NCI-H510A (cell line): ENCODE measurements at regions not wholly inside any gene's neighbourhood (a gene's known extent, or its start where the extent isn't known, plus 50 kb on each side); places are given as distances from the start of the nearest gene placed in this dataset.

ENCODE experiments used
- DNase-seq: peaks from one replicate; lab custom pipeline; 2025; lab: John Stamatoyannopoulos, UW

DNA sequence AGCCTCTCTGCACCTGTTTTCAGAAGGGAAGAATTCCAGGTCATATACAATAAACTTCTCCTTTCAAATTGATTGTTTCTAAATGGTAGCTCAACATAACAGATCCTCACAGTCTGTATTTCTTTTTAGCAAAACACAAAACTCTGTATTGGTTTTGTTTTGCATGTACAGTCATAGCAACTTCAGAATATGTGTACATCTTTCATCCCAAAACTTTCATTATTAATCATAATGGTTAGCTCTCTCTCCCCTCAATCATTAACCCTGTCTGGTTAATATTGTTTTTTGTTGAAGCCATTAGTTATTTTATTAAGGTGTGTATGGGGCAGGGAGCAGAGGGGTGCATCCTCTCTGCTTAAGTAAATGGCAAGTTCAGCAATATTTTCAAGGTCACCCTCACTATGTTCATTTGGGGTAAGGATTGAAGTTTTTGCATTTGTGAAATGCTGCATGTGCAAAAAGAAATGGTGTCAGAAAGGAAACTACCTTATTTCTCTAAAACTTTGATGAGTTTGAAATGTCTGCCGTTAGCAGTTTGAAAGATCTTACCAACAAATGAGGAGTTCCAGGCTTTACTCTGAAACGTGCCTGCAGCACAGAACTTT, 136.8 kb upstream of the BTBD3 start:
- DNase-seq: no peak

DNA sequence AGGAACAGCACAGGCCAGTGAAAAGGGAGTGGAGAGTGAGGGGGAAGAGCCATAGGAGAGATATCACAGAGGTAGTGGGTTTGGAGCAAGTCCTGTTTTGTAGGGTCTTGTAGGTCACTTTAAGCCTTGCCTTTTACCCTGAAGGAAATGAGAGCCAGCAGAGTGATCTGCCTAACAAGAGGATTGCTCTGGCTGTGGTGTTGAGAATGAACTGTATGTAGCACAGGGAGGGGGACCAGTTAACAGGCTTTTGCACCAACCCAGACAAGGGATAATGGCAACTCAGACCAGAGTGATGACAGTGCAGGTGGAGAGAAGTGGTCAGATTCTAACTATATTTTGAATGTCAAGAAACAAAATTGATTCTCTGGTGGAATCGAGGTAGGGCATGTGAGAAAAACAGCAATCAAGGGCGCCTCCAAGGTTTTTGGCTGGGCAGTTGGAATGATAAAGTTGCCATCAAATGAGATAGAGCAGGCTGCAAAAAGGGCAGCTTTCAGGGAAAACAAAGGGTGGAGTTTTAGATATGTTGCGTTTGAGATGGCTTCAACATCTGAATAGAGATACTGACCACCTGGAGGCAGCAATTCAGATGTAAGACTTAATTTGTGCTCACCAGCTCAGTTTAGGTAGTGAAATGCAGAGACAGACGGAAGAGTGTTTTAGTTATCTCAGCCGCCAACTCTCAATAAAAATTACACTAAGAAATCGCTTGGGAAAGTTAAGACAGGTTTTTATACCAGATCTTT, 134.4 kb upstream of the BTBD3 start:
- no peak for DNase-seq

DNA sequence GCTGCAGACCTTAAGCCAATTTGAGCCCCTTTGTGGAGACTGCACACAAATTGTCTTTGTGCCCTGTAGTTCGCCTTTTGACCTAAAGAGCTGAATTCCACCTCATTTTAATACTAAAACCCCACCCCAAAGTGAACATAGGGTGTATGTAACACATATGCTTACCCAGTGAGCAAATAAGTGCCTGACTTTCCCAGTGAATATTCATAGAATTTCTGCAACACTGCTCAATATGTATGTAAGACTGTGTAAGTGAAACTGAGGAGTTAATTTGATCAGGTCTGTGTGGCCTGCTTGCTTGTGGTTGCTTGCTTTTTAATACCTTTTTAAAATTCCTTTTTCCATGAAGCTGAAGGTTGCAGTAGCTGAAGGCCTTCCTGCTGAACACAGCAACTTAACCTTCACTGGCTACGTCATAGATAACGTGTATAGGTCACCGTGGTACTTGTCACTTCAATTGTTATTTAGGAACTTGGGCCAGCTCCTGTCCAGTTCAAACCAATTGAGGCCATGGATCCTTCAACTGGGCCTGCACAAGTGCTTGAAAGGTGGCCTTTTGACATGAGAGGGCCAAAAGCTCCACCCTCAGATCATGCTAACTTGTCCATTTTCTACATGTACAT, 131.7 kb upstream of the BTBD3 start:
- DNase-seq: no peak

DNA sequence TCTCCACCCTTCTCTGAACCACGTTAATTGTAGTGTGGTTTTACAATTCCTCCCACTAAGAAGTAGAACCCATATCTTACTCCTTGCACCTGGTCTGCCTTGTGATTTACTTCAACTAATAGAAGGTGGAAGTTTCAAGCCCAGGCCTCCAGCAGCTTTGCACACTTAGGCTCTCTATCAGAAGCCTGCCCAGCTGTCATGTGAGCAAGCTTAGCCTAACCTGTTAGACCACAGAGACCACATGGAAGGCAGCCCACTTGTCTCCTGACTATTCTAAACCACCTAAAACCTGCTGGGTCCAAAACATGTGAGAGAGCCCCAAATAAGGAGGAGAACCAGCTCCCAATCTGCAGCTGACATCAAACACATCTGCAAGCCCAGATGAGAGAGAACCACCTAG, 127.6 kb upstream of the BTBD3 start:
- DNase-seq: no peak

DNA sequence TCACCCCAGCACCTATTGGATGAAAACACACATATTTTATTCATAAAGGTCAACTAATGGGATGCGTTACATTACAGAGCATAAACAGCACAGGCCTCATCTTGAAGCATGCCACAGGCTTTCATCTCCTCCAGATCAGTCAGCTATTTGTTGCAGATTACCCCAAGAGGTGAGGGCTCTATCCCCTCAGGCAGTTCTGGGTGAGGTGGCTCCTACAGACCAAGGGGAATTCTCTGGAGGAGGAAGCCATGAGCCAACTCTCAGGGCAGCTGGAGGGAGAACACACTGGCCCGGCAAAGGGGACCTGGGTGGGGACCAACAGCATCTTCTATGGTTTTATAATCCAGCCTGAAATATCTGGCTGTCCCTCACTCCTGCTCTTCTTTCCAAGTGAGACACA, 126.4 kb upstream of the BTBD3 start:
- no peak for DNase-seq

DNA sequence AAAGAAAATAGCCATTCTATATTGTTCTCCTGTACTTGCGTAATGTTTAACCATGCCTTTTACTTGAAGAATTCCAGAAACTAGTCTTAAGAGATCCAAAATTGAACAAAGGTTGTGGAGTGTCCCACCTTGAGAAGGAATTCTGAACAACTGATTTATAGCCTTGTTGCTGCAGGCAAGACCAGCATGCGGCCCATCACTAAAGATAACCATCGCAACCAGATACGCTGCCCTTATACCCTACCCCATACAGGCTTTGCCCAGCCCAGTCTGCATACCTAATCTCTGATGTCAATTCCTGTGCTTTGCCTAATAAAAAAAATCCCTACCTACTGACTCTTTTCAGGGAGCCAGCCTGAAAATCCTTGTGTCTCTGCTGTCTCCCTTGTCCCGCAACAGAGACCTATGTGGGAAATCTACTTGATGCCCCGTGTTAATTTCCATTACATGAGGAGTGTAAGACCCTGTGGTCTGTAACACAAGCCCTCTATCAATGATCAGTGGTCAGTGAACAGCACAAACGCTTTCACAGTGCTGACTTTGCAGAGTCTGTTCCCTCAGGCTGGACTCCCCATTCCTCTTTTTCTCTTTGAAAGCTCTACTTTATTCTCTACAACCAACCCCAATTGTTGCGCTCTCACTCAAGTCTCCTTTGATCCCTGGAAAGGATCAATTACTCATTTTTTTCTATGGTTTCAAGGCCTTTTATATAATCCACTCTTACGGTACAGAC, 125.7 kb upstream of the BTBD3 start:
- DNase-seq: no peak

DNA sequence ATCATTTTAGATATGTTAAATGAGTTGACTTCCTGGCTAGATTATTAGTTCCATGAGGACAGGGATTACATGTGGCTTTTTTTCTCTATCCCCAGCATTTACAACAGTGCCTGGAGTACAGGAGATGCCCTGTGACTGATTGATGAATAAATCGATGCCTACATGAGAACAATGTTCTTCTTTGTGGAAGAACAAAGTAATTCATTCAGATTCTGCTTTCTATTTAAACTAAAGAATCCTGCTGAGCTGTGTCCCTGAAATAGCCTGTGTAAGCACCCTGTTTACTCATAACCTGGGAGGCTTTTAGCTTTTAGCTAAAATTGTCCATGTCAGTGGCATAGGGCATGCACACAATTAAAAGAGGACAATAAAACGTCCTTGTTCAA, 125.1 kb upstream of the BTBD3 start:
- DNase-seq: no peak

DNA sequence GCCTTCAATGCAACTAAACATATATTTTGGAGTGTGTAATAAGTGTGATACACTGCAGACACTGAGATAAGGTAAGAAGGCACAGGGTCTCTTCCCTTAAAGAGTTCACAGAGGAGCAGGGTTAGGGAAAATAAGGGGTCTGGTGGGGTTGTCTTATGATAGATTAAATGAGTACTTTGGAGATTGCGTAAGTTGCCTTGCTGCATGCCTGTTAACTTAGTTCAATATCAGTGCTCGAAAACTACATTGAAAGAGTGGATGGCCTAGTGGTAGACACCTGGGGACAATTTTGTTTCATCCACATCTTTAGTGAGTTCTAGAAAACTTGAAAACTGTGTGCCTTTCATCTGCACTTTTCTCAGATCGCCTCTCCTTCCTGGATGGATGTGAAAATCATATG, 123.2 kb upstream of the BTBD3 start:
- no peak for DNase-seq

DNA sequence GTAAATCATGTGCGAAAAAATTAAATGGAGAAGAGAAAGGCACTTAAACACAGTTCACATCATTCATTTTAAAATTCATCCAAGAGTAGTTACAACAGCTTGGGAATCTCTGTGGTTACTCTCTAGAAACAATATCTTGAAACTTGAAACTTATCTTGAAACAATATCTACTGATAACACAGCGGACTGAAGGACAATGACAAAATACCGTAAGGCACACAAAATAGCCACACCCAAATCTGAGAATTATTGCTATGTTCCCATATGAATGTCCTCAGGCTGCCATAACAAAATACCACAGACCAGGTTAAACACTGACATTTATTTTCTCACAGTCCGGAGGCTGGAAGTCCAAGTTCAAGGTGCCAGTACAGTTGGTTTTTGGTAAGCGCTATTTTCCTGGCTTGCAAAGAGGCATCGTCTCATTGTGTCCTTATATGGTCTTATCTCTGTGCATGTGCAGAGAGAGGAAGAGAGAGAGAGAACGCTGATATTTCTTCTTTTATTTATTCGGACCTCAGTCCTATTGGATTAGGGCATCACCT, 122.5 kb upstream of the BTBD3 start:
- DNase-seq: no peak

DNA sequence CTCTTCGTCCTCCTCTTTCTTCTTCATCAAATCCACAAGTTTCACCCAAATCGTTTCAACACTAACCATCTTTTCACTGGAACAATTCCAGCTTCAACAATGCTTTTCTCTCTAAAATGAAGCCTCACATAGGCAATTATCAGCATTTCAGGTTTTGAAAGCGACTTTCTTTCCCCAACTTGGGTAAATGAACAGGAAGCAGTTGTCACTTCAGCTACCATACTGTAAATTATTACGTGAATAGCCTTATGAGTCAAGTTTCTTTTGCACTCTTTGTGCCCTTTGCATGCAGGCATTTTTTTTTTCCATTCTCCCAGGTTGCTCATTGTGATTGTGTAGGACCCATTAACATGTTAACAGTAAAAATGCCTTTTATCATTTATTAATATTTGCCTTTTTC, 121.7 kb upstream of the BTBD3 start:
- no peak for DNase-seq

DNA sequence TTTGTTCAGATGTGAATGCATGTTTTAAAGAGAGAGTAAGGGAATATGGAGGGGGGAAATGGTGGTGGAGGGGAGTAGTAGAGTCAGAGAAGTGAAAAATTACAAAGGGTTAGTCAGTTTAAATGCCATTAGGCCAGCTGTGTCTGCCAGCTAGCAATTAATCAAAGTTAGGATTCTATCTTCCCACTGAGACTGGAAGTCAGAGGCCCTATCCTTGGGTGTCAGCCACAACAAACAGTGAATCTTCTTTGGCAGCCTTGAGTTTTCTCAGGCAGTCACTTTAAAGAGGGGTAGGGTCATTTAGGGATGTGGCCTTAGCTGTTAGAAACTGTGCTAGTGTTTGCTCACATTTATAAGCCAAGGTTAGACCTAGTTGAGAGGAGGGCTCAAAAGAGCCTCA, 120.5 kb upstream of the BTBD3 start:
- DNase-seq: no peak

DNA sequence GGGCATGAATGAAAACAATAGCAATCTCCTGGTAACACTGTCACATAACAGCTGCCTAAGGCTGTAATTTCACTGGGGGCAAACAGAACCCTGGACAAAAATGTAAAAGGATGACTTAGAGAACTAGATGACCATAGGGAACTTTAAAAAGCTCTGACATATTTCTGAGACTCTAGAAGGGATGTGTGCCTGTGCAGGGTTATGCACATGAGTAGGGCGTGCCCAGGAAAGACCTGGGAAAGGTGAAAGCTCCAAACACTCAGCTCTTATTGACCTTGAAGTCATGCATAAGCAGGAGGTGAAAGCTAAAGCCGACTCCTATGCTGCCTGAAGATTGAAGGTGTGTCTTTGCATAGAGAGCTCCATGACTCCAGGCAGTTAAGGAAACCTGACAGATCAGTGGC, 118.4 kb upstream of the BTBD3 start:
- DNase-seq: no peak

DNA sequence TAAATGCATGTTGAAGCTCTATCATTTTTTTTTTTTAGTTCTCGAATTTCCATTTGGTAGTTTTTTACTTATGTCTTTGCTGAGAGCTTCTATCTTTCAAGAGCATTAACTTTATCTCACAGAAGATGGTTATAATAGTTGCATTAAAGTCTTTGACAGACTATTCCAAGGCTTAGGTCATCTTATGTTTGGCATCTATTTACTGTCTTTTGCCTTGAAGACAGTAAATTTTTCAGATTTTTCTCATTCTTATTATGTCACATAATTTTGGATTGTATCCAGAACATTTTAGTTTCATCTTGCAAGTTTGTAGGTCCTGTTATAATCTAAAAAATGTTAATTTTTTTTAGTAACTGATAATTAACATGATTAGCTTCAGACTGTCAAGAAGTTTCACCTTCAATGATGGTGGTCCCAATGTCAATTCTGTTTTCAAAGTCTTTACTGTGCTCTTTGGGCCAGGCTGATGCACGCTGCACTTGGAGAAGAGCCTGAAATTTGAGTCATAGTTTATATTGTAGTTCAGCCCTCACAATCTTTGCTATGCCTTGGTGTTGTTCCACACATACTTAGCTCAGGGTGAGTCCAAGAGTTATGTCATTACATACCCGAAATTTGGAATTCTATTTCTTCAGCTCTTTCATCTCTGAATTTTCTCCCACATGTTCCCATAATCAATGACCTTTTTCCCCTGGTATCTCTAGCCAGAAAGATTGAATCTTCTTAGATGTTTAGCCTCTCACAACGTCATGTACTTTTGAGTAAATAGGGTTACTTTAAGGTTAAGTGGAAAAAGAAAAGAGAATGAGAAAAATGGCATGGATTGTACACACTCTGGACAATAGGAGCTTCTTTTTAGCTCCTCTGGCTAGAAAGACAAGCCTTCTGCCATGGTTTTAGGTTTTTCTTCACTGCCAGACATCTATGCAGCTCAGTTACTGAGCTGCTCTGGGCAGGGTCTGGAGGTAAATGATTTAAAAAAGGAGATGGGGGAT, 110.3 kb upstream of the BTBD3 start:
- DNase-seq: no peak

DNA sequence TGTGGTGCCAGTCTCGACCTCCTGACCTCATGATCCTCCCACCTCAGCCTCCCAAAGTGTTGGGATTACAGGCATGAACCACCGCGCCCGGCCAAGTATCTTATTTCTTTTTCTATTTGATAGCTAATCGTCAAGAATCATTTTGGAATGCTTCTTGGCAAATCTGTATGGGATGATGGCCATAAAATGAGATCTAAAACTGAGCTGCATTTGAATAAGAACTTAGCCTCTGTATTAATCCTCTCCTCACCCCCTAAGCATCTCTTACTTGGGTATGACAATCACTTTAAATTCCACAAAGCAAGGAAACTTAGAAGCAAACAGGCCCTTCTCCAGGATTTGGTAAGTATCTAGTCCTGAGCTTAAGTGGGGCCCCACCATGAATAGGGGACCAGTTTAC, 108.9 kb upstream of the BTBD3 start:
- DNase-seq: no peak

DNA sequence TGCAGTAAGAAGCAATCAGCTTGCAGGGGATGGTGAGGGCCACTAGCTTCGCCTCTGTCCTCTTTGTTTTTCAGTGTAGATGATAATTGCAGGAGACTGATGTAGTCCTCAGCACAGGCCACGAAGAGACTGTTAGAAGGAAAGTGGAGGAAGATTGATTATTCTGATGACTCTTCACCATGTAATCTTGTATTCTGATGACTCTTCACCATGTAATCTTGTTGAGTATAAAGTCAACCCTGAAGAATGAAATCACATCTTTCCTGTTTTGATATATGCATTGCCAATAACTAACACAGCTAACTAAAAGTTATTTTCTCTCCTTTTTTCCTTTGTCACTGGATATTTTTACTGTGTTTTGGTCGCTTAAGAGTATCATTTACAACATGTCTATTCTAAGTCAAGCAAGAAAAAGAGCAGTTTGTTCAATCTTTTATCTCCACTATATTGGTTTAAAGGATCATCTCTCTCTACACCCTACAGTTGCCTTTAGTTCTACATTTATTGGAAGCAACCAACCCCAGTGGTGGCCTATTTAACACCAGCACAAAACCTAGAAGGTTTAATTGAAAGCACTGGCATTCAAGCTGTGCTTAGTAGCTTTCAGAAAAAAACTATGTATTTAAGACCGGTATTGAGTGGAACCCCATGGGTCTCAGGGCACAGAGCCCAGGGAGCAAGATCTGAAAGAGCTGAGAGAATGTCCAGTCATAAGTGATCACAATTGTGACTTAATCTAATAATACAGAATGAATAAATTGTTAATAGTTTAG, 107.2 kb upstream of the BTBD3 start:
- DNase-seq: no peak

DNA sequence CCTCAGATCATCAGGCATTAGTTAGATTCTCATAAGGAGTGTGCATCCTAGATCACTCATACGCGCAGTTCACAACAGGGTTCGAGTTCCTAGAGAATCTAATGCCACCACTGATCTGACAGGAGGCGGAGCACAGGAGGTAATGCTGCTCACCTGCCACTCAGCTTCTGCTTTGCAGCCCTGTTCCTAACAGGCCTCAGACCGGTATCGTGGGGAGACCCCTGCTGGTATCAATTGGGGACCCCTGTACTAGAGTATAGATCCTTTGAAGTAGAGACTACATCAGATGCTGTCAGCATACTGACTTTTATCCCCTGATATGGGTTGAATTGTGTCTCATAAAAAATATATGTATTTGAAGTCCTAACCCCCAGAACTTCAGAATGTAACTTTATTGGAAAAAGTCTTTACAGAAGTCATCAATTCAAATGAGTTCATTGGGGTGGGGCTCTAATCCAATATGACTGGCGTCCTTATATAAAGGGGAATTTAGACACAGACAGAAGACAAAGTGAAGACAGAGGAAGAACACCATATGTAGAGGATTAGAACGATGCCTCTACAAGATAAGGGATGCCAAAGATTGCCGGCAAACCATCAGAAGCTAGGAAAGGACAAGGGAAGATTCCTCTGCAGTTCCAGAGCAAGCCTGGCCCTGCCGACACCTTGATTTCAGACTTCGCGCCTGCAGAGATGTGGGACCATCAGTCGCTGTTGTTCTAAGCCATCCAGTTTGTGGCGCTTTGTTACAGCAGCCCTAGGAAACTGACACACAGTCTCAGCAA, 104.4 kb upstream of the BTBD3 start:
- no peak for DNase-seq

DNA sequence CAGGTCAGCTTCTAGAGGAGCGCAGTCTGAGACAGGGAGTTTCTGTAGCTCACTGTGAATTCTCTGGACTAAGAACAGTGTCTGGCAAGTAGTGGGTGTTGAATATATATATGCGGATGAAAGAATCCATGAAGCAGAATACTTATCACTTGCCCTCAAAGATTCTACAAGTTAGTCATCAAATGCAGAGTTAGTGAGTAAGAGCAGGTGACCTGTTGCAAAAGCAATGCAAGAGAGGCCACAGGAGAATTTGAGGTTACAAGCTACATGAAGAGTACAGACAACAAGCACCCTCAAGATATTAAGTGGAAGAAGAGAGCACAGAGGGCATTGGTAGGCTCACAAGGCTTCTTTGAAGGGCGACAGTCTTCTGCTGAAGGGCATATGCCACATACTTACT, 103.4 kb upstream of the BTBD3 start:
- no peak for DNase-seq

DNA sequence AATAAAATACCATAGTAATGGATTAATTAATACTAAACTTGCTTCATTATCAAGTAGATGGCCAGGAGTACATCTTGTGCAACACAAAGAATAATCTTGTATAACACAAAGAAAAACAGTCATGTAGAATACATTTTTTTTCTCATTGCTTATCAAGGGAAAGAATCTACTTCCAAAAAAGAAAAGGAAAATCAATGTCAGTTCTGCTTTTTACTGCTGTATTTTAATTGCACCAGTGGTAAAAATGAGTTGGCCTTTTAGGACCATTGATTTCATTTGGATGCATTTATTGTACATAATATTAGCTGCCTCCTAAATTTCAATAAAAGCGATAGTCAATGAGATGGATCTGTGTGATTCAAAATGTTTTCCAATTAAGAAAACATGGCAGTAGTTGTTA, 96.9 kb upstream of the BTBD3 start:
- DNase-seq: no peak

DNA sequence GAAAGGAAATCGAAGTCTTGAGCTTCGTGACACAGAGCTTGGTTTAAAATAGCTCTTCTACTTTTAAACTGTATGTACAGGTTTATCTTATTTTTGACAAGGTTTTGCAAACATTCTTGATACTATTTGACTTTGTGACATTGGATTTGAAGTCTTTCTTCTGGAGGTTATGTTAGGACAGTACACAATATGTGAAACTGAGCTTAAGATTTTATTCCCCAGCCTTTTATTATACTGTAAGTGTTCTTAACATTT, 95.2 kb upstream of the BTBD3 start:
- no peak for DNase-seq

DNA sequence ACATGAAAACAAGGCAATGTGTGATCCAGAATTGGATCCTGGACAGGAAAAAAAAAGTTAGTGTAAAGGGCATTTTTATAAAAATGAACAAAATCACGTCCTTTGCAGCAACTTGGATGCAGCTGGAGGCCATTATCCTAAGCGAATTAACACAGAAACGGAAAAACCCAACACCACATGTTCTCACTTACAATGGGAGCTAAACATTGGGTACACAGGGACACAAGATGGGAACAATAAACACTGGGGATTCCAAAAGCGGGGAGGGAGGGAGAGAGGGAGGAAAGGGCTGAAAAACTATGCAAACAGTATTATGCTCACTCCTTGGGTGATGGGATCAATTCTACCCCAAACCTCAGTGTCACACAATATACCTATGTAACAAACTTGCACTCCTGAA, 91.4 kb upstream of the BTBD3 start:
- DNase-seq: no peak
